Endodermal cell (in vitro differentiated cells): ENCODE measurements at regions not wholly inside any gene's neighbourhood (a gene's known extent, or its start where the extent isn't known, plus 50 kb on each side); places are given as distances from the start of the nearest gene placed in this dataset.

Experiments used
- DNase-seq: peaks from one replicate; pipeline ENCODE4 v3.0.0-alpha.2; 2017
- H3K27ac ChIP-seq: 2 replicates; pipeline ENCODE4 v1.5.1; 2013; ENCODE audit warnings: mild to moderate bottlenecking, low read depth, low read length, moderate library complexity
- H3K27me3 ChIP-seq: 2 replicates; pipeline ENCODE4 v1.6.1; 2013; ENCODE audit warnings: mild to moderate bottlenecking, low read length, moderate library complexity; ENCODE audit not compliant: insufficient read depth, control insufficient read depth, poor library complexity, severe bottlenecking
- H3K36me3 ChIP-seq: 2 replicates; pipeline ENCODE4 v1.7.0; 2013; ENCODE audit warnings: mild to moderate bottlenecking, low read length, moderate library complexity; ENCODE audit not compliant: control insufficient read depth, insufficient read depth
- H3K4me1 ChIP-seq: one replicate; pipeline ENCODE4 v1.7.0; 2013; ENCODE audit warnings: low read length; ENCODE audit not compliant: control insufficient read depth, insufficient read depth
- H3K4me3 ChIP-seq: 2 replicates; pipeline ENCODE4 v1.5.1; 2013; ENCODE audit warnings: mild to moderate bottlenecking, low read length, moderate library complexity
- H3K9ac ChIP-seq: 2 replicates; pipeline ENCODE4 v1.6.1; 2013; ENCODE audit warnings: mild to moderate bottlenecking, low read length, moderate library complexity; ENCODE audit not compliant: poor library complexity, severe bottlenecking; ENCODE audit errors: extremely low read depth
- H3K9me3 ChIP-seq: 2 replicates; pipeline ENCODE4 v1.6.1; 2013; ENCODE audit warnings: mild to moderate bottlenecking, low read length, moderate library complexity; ENCODE audit not compliant: control insufficient read depth
- H3K27ac Mint-ChIP-seq: 2 replicates; pipeline ENCODE4 v1.8.0; 2020; ENCODE audit warnings: mixed read lengths
- H3K27me3 Mint-ChIP-seq: 2 replicates; pipeline ENCODE4 v1.8.0; 2021; ENCODE audit warnings: mild to moderate bottlenecking, mixed read lengths; ENCODE audit not compliant: insufficient read depth
- H3K36me3 Mint-ChIP-seq: 2 replicates; pipeline ENCODE4 v1.8.0; 2020; ENCODE audit warnings: low read depth, mixed read lengths
- H3K4me1 Mint-ChIP-seq: 2 replicates; pipeline ENCODE4 v1.8.0; 2020; ENCODE audit warnings: mixed read lengths
- H3K4me3 Mint-ChIP-seq: 2 replicates; pipeline ENCODE4 v1.8.0; 2020; ENCODE audit warnings: mild to moderate bottlenecking, moderate library complexity, mixed read lengths
- H3K9me3 Mint-ChIP-seq: 2 replicates; pipeline ENCODE4 v1.8.0; 2020; ENCODE audit warnings: mild to moderate bottlenecking, mixed read lengths
- WGBS, 2 experiments: methylation state at CpG; one replicate each; pipeline versions ENCODE4 v1.1.5 to v1.1.7; 2013; ENCODE audit warnings: missing lambda C conversion rate in 2 of 2, mixed read lengths in 1 of 2; ENCODE audit not compliant: insufficient coverage in 1 of 2, insufficient read length in 1 of 2; 5-methylcytosine and 5-hydroxymethylcytosine counted together
- TF ChIP-seq, protein P1 (sequence below): fragments of 200-600 bp; sonication (generic); conservative IDR thresholded peaks from 2 replicates; pipeline ENCODE4 v1.5.0; 2021; ENCODE audit warnings: antibody characterized with exemption, mild to moderate bottlenecking

DNA sequence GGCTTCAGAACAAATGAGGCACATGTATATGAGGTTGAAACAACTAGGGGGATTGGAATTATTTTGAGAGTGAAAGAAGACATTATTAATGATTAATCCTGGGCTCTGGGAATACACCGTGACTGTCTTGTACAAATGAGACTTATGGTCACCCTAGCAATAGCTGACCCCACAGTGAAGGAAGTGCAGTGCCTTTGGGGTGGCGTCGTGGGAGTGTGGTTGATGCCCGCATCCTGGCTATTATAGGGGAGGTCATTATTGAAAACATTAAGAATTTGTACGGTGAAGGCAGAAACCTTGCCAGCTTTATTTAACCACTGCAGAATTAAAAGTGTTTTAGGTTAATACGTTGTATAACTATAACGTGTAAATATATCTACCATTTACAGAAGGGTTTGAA lies 296.7 kb downstream of the CYRIA start:
- 96 to 100% methylated on average over 4 to 5 of the region's 7 CpGs for WGBS, 2 experiments
- Histone ChIP-seq H3K27me3 (no peaks in the 10 kb centered on the region), H3K4me3 (no peak overlapping the region), H3K27ac (no peak overlapping the region), H3K9ac (no peak overlapping the region), H3K4me1 (no peaks in the 10 kb centered on the region), H3K36me3 (no peaks in the 10 kb centered on the region), H3K9me3 (no peaks in the 10 kb centered on the region)
- Mint-ChIP-seq H3K4me3 (no peak overlapping the region), H3K27me3 (no peaks in the 10 kb centered on the region), H3K4me1 (no peaks in the 10 kb centered on the region), H3K27ac (no peak overlapping the region), H3K9me3 (peaks cover 9% of the 10 kb centered on the region), H3K36me3 (no peaks in the 10 kb centered on the region)
- DNase-seq: no peak
- TF ChIP-seq, protein P1, sequence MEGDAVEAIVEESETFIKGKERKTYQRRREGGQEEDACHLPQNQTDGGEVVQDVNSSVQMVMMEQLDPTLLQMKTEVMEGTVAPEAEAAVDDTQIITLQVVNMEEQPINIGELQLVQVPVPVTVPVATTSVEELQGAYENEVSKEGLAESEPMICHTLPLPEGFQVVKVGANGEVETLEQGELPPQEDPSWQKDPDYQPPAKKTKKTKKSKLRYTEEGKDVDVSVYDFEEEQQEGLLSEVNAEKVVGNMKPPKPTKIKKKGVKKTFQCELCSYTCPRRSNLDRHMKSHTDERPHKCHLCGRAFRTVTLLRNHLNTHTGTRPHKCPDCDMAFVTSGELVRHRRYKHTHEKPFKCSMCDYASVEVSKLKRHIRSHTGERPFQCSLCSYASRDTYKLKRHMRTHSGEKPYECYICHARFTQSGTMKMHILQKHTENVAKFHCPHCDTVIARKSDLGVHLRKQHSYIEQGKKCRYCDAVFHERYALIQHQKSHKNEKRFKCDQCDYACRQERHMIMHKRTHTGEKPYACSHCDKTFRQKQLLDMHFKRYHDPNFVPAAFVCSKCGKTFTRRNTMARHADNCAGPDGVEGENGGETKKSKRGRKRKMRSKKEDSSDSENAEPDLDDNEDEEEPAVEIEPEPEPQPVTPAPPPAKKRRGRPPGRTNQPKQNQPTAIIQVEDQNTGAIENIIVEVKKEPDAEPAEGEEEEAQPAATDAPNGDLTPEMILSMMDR: no peak

DNA sequence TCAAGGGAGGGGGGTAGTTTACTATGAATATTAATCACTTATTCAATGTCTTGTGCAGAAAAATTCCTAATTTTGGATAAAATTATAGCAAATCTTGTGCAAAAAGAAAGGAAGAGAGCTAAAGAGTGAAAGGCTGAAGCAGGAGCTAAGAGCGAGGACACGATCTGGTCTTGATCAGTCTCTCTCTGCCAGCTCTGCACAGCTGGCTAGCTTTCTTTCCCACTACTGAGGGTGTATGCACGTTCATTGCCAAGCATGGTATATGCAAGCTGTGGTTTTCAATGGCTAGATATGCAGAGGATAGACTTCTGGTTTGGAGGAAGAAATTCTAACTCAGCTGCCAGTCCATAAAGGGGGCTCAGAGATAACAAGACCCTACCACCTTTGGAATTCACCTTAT lies 297.3 kb downstream of the CYRIA start:
- no peaks in the 10 kb centered on the region for H3K36me3 ChIP-seq
- no peaks in the 10 kb centered on the region for H3K27me3 Mint-ChIP-seq
- DNase-seq: no peak
- no peak overlapping the region for H3K27ac ChIP-seq
- no peak overlapping the region for H3K9ac ChIP-seq
- no peaks in the 10 kb centered on the region for H3K36me3 Mint-ChIP-seq
- H3K4me1 ChIP-seq: no peaks in the 10 kb centered on the region
- 83 to 95% methylated on average over 3 of the region's 3 CpGs for WGBS, 2 experiments
- H3K9me3 ChIP-seq: no peaks in the 10 kb centered on the region
- H3K27ac Mint-ChIP-seq: no peak overlapping the region
- H3K27me3 ChIP-seq: no peaks in the 10 kb centered on the region
- TF ChIP-seq, protein P1: no peak
- H3K4me3 Mint-ChIP-seq: no peak overlapping the region
- no peaks in the 10 kb centered on the region for H3K4me1 Mint-ChIP-seq
- H3K4me3 ChIP-seq: no peak overlapping the region
- H3K9me3 Mint-ChIP-seq: peaks cover 9% of the 10 kb centered on the region

DNA sequence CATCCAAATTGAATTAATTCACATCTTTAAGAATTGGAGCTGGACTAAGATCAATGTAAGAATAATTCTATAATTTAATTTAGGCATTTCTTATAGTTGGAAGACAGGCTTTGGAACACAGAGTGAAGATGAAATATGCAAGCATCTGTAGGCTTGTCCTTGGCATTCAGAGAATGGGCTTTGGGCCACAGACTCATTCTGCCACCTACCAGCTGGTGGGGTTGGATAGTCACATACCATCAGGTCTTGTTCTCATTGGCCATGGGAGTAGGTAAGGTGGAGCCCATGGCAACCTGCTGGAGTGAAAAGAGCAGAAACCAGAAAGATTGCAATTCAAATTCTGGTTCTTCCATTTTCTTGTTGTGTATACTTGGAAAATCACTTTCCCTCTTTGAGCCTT lies 300.3 kb downstream of the CYRIA start:
- no peaks in the 10 kb centered on the region for H3K27me3 Mint-ChIP-seq
- H3K36me3 Mint-ChIP-seq: no peaks in the 10 kb centered on the region
- H3K9me3 ChIP-seq: no peaks in the 10 kb centered on the region
- no peak overlapping the region for H3K27ac Mint-ChIP-seq
- no peaks in the 10 kb centered on the region for H3K9me3 Mint-ChIP-seq
- TF ChIP-seq, protein P1: no peak
- H3K9ac ChIP-seq: no peak overlapping the region
- no peak overlapping the region for H3K27ac ChIP-seq
- no peaks in the 10 kb centered on the region for H3K27me3 ChIP-seq
- no peak overlapping the region for H3K4me3 ChIP-seq
- DNase-seq: no peak
- H3K36me3 ChIP-seq: no peaks in the 10 kb centered on the region
- no peak overlapping the region for H3K4me3 Mint-ChIP-seq
- H3K4me1 Mint-ChIP-seq: no peaks in the 10 kb centered on the region
- H3K4me1 ChIP-seq: no peaks in the 10 kb centered on the region
